NCI-H1436 treated with DMSO at 0.1 percent for 48 hours (cell line): ENCODE measurements at regions not wholly inside any gene's neighbourhood (a gene's known extent, or its start where the extent isn't known, plus 50 kb on each side); places are given as distances from the start of the nearest gene placed in this dataset.

Experiments used
- DNase-seq: peaks from one replicate; lab custom pipeline; 2025; lab: John Stamatoyannopoulos, UW

- no peak for DNase-seq
These were observed 515.3 kb downstream of the DSC3 start for GRCh38 chr18:30527226-30527625.

- DNase-seq = no peak
These were observed 520.1 kb downstream of the DSC3 start for GRCh38 chr18:30522288-30522929.

- no peak for DNase-seq
These were observed 528.5 kb downstream of the DSC3 start for GRCh38 chr18:30514059-30514458.

- no peak for DNase-seq
These were observed 529.7 kb downstream of the DSC3 start for GRCh38 chr18:30512872-30513271.

- DNase-seq = no peak
These were observed 531.7 kb downstream of the DSC3 start for GRCh38 chr18:30510882-30511281.

GRCh38 chr18:30501594-30501993 lies 540.9 kb downstream of the DSC3 start:
- DNase-seq = no peak

GRCh38 chr18:30500240-30500945 lies 542.1 kb downstream of the DSC3 start:
- no peak for DNase-seq

GRCh38 chr18:30499721-30500120 lies 542.8 kb downstream of the DSC3 start:
- DNase-seq = no peak

GRCh38 chr18:30492552-30493129 lies 549.9 kb downstream of the DSC3 start:
- DNase-seq = no peak

- DNase-seq = no peak
These were observed 550.6 kb downstream of the DSC3 start for GRCh38 chr18:30491815-30492551.

- no peak for DNase-seq
These were observed 552.5 kb downstream of the DSC3 start for GRCh38 chr18:30489890-30490643.

- no peak for DNase-seq
These were observed 554.6 kb downstream of the DSC3 start for GRCh38 chr18:30487962-30488361.

GRCh38 chr18:30486856-30487255 lies 555.7 kb downstream of the DSC3 start:
- DNase-seq = no peak

GRCh38 chr18:30485078-30485477 lies 557.5 kb downstream of the DSC3 start:
- no peak for DNase-seq

GRCh38 chr18:30481871-30482270 lies 560.7 kb downstream of the DSC3 start:
- no peak for DNase-seq

GRCh38 chr18:30469091-30469490 lies 573.5 kb downstream of the DSC3 start:
- DNase-seq = no peak

- DNase-seq = no peak
These were observed 577.4 kb downstream of the DSC3 start for GRCh38 chr18:30465096-30465495.

- no peak for DNase-seq
These were observed 585.4 kb downstream of the DSC3 start for GRCh38 chr18:30457156-30457555.

- DNase-seq = no peak
These were observed 586.8 kb downstream of the DSC3 start for GRCh38 chr18:30455741-30456140.

- DNase-seq = no peak
These were observed 587.6 kb downstream of the DSC3 start for GRCh38 chr18:30454920-30455319.

- DNase-seq = no peak
These were observed 590.6 kb downstream of the DSC3 start for GRCh38 chr18:30451981-30452380.

GRCh38 chr18:30450927-30451326 lies 591.6 kb downstream of the DSC3 start:
- no peak for DNase-seq
